Stimulated activated memory B cell treated with anti-CD40 and anti-IgM and Interleukin-4, amounts not matched to agents 10 μg/mL and 1 μg/mL and 100 μg/mL, for 72 hours (primary cell): ENCODE measurements at regions not wholly inside any gene's neighbourhood (a gene's known extent, or its start where the extent isn't known, plus 50 kb on each side); places are given as distances from the start of the nearest gene placed in this dataset.

Experiments used
- ATAC-seq: fragments of 150-1000 bp; cut with Tn5 transposase; 2 replicates; pipeline ENCODE4 v1.10.0; 2021
- H3K27ac Mint-ChIP-seq: one replicate; pipeline ENCODE4 v1.8.0; 2022; ENCODE audit warnings: mild to moderate bottlenecking, mixed read lengths
- H3K27me3 Mint-ChIP-seq: one replicate; pipeline ENCODE4 v1.8.0; 2022; ENCODE audit warnings: mixed read lengths
- H3K36me3 Mint-ChIP-seq: one replicate; pipeline ENCODE4 v1.8.0; 2022; ENCODE audit warnings: mixed read lengths
- H3K4me1 Mint-ChIP-seq: one replicate; pipeline ENCODE4 v1.8.0; 2022; ENCODE audit warnings: mixed read lengths
- H3K4me3 Mint-ChIP-seq: one replicate; pipeline ENCODE4 v1.8.0; 2022; ENCODE audit warnings: mild to moderate bottlenecking, moderate library complexity, mixed read lengths
- H3K9me3 Mint-ChIP-seq: one replicate; pipeline ENCODE4 v1.8.0; 2022; ENCODE audit warnings: mixed read lengths

GRCh38 chr1:58047265-58047858, 499.2 kb downstream of the OMA1 start:
- Mint-ChIP-seq H3K27ac (no peak overlapping the region), H3K9me3 (peaks cover 2% of the 10 kb centered on the region), H3K27me3 (no peaks in the 10 kb centered on the region), H3K4me3 (no peak overlapping the region), H3K36me3 (no peaks in the 10 kb centered on the region), H3K4me1 (no peaks in the 10 kb centered on the region)
- ATAC-seq, result no peak

DNA sequence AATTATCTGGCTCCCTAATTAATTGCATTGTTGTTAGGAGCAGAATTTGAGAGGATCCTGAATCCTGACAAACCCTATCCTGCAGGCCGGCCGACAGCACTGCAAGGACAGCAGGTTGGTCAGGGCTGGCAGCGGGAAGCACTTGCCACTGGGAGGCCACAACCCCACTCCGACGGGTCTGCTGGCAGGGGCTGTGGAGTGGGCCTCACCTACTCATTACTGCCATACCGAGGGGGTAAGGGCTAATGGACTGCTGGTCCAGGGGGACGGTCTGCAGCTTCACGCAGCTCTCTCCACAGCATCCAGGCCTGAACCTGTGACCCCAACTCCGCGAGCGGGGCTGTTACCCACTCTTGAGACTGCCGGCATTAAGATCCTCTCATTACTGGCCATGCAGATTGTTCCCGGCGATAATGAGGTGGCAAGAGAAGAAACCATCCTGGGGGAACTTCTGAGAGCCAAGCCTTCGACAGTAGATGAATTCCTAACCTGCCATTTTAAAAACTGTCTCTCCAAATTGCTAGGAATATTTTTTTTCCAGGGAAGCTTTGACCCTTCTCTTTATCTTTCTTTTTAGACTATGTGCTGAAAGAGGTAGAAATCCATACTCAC, 501.3 kb downstream of the OMA1 start:
- no peak overlapping the region for H3K27ac Mint-ChIP-seq
- no peaks in the 10 kb centered on the region for H3K9me3 Mint-ChIP-seq
- H3K4me1 Mint-ChIP-seq, result no peaks in the 10 kb centered on the region
- H3K4me3 Mint-ChIP-seq, result no peak overlapping the region
- H3K36me3 Mint-ChIP-seq, result no peaks in the 10 kb centered on the region
- H3K27me3 Mint-ChIP-seq, result no peaks in the 10 kb centered on the region
- ATAC-seq, result no peak

DNA sequence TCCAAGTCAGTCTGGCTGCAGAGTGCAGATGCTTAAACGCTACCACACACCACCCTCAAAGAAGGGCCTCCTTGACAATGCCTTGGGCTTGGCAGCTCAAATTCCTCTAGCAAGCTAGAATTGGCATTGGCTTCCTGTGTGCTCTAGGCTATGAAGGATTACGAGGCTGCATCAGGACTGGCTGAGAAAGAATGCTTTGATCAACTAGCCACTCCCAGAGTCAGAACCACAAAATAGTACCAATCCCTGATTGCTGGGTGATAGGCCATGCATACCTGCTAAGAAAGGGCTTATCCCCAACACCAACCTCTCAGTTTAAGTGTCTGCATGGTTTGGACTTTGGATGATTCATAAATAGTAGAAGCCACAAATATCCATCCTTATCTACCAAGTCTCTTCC, 504.9 kb downstream of the OMA1 start:
- ATAC-seq, result no peak
- peaks cover 16% of the 10 kb centered on the region for H3K4me1 Mint-ChIP-seq
- H3K27ac Mint-ChIP-seq, result no peak overlapping the region
- H3K4me3 Mint-ChIP-seq, result no peak overlapping the region
- H3K36me3 Mint-ChIP-seq, result no peaks in the 10 kb centered on the region
- H3K9me3 Mint-ChIP-seq, result no peaks in the 10 kb centered on the region
- H3K27me3 Mint-ChIP-seq, result peaks cover 22% of the 10 kb centered on the region

- peaks cover 28% of the 10 kb centered on the region for H3K27me3 Mint-ChIP-seq
- H3K36me3 Mint-ChIP-seq, result no peaks in the 10 kb centered on the region
- no peaks in the 10 kb centered on the region for H3K9me3 Mint-ChIP-seq
- no peak overlapping the region for H3K4me3 Mint-ChIP-seq
- H3K4me1 Mint-ChIP-seq, result peaks cover 16% of the 10 kb centered on the region
- ATAC-seq, result no peak
- no peak overlapping the region for H3K27ac Mint-ChIP-seq
Observed at GRCh38 chr1:58038574-58038973, 508.0 kb downstream of the OMA1 start.

GRCh38 chr1:58035523-58035922, 511.0 kb downstream of the OMA1 start:
- Mint-ChIP-seq H3K9me3 (no peaks in the 10 kb centered on the region), H3K27ac (no peak overlapping the region), H3K36me3 (no peaks in the 10 kb centered on the region), H3K4me3 (no peak overlapping the region), H3K4me1 (peaks cover 16% of the 10 kb centered on the region), H3K27me3 (peaks cover 34% of the 10 kb centered on the region)
- ATAC-seq, result no peak

GRCh38 chr1:58033311-58033710, 513.2 kb downstream of the OMA1 start:
- peaks cover 23% of the 10 kb centered on the region for H3K27me3 Mint-ChIP-seq
- no peak overlapping the region for H3K27ac Mint-ChIP-seq
- H3K4me1 Mint-ChIP-seq, result peaks cover 6% of the 10 kb centered on the region
- no peak for ATAC-seq
- H3K9me3 Mint-ChIP-seq, result no peaks in the 10 kb centered on the region
- no peaks in the 10 kb centered on the region for H3K36me3 Mint-ChIP-seq
- no peak overlapping the region for H3K4me3 Mint-ChIP-seq

- Mint-ChIP-seq H3K4me1 (no peaks in the 10 kb centered on the region), H3K36me3 (no peaks in the 10 kb centered on the region), H3K27me3 (peaks cover 22% of the 10 kb centered on the region), H3K9me3 (no peaks in the 10 kb centered on the region), H3K27ac (no peak overlapping the region), H3K4me3 (no peak overlapping the region)
- no peak for ATAC-seq
Observed at GRCh38 chr1:58032611-58033073, 513.9 kb downstream of the OMA1 start.

- no peak for ATAC-seq
- Mint-ChIP-seq H3K27ac (no peak overlapping the region), H3K4me1 (no peaks in the 10 kb centered on the region), H3K36me3 (no peaks in the 10 kb centered on the region), H3K27me3 (peaks cover 10% of the 10 kb centered on the region), H3K9me3 (no peaks in the 10 kb centered on the region), H3K4me3 (no peak overlapping the region)
Observed at GRCh38 chr1:58031416-58031815, 515.1 kb downstream of the OMA1 start.

DNA sequence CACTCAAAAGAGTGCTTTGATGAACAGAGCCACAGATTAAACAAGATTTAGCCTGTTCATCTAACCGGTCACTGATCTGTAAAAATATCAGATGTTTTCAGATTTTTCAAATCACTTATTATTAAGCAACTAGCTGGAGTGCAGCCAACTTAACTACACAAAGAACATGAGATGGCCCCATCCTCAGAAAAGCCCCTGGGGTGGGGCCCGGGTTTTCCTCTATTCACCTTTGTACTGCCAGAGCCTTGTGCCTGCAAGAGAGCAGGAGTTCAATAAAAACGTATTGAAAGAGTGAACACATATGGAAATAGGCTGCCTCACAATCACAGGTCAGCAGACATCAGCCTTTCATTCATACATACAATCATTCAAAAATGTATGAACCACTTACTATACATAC, 516.1 kb downstream of the OMA1 start:
- H3K27ac Mint-ChIP-seq, result no peak overlapping the region
- H3K9me3 Mint-ChIP-seq, result no peaks in the 10 kb centered on the region
- H3K27me3 Mint-ChIP-seq, result peaks cover 7% of the 10 kb centered on the region
- no peak overlapping the region for H3K4me3 Mint-ChIP-seq
- H3K4me1 Mint-ChIP-seq, result no peaks in the 10 kb centered on the region
- no peak for ATAC-seq
- no peaks in the 10 kb centered on the region for H3K36me3 Mint-ChIP-seq

- no peaks in the 10 kb centered on the region for H3K27me3 Mint-ChIP-seq
- ATAC-seq, result no peak
- H3K36me3 Mint-ChIP-seq, result no peaks in the 10 kb centered on the region
- H3K9me3 Mint-ChIP-seq, result no peaks in the 10 kb centered on the region
- no peak overlapping the region for H3K27ac Mint-ChIP-seq
- no peaks in the 10 kb centered on the region for H3K4me1 Mint-ChIP-seq
- H3K4me3 Mint-ChIP-seq, result no peak overlapping the region
Observed at GRCh38 chr1:58017641-58018040, 528.9 kb downstream of the OMA1 start.

DNA sequence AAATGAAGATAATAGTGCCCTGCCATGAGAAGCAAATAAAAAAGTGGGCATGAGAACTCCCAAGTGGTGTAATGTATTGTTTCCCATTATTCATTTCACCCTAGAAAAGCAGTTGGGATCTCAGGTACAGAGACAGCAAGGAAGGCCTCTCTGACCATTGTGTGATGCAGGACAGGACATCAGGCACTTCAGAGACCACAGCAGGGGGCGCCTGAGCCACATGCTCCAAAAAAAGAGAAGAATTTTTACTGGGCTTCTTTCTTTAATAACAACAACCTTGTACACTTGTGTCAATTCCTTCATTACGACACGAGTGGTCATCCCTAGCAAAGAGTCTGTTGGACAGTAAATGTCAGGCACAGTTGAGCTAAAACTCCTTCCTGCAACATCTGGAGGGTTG, 533.3 kb downstream of the OMA1 start:
- Mint-ChIP-seq H3K4me1 (no peaks in the 10 kb centered on the region), H3K9me3 (no peaks in the 10 kb centered on the region), H3K27me3 (no peaks in the 10 kb centered on the region), H3K36me3 (no peaks in the 10 kb centered on the region), H3K27ac (no peak overlapping the region), H3K4me3 (no peak overlapping the region)
- ATAC-seq, result no peak

- ATAC-seq, result no peak
- H3K36me3 Mint-ChIP-seq, result no peaks in the 10 kb centered on the region
- no peaks in the 10 kb centered on the region for H3K27me3 Mint-ChIP-seq
- no peaks in the 10 kb centered on the region for H3K4me1 Mint-ChIP-seq
- no peak overlapping the region for H3K27ac Mint-ChIP-seq
- H3K4me3 Mint-ChIP-seq, result no peak overlapping the region
- no peaks in the 10 kb centered on the region for H3K9me3 Mint-ChIP-seq
Observed at GRCh38 chr1:58011978-58012377, 534.5 kb downstream of the OMA1 start.

DNA sequence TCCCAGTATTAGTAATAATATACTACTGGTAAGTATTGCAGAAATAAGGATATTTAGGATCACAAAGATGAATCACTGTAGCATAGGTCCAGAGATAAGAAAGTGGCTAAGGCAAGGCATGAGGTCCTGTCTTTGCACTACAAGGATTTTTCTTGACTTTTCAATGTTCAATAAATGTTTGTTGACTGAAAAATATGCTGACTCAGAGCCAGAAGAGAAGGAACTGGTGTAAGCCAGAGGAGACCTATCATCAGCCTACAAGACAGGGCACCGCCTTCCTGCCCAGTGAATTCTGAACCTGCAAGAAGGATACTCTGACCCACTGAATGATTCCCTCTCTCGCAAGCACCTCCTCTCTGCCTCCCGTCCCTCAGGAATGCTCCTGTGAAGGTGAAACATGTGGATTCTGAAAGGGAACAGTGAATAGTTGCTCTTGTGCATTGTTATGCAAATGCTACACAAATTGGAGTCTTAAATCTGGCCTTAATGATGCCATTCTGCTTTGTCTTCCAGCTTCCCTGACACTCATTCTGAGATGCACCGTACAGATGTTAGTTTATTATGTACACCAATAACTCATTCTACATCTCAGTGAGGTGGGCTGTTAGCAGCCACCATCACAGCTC, 540.0 kb downstream of the OMA1 start:
- H3K27me3 Mint-ChIP-seq, result peaks cover 27% of the 10 kb centered on the region
- no peaks in the 10 kb centered on the region for H3K4me1 Mint-ChIP-seq
- H3K36me3 Mint-ChIP-seq, result no peaks in the 10 kb centered on the region
- ATAC-seq, result no peak
- no peaks in the 10 kb centered on the region for H3K9me3 Mint-ChIP-seq
- no peak overlapping the region for H3K27ac Mint-ChIP-seq
- no peak overlapping the region for H3K4me3 Mint-ChIP-seq

- Mint-ChIP-seq H3K4me3 (no peak overlapping the region), H3K4me1 (no peaks in the 10 kb centered on the region), H3K36me3 (no peaks in the 10 kb centered on the region), H3K9me3 (no peaks in the 10 kb centered on the region), H3K27me3 (peaks cover 40% of the 10 kb centered on the region), H3K27ac (no peak overlapping the region)
- no peak for ATAC-seq
Observed at GRCh38 chr1:58005212-58005611, 541.3 kb downstream of the OMA1 start.

DNA sequence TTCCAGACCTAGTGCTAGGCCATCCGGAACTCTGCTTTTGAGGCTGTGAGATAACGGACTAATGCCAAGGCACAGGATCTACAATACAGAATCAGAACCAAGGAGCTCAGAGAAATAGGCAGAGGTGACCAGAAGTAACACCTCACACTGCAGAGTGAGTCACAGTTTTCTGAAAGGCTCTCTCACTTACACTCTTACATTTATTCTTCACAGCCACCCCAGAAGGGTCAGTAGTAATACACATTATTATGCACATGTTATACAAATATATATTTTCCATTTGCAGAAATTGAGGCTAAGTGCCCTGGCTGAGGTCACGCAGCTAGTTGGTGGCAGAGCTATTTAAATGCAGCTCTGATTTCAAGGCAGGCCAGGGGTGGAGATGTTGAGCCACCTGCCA, 542.5 kb downstream of the OMA1 start:
- no peaks in the 10 kb centered on the region for H3K36me3 Mint-ChIP-seq
- H3K9me3 Mint-ChIP-seq, result no peaks in the 10 kb centered on the region
- H3K27ac Mint-ChIP-seq, result no peak overlapping the region
- H3K27me3 Mint-ChIP-seq, result peaks cover 51% of the 10 kb centered on the region
- no peak overlapping the region for H3K4me3 Mint-ChIP-seq
- H3K4me1 Mint-ChIP-seq, result no peaks in the 10 kb centered on the region
- ATAC-seq, result no peak

DNA sequence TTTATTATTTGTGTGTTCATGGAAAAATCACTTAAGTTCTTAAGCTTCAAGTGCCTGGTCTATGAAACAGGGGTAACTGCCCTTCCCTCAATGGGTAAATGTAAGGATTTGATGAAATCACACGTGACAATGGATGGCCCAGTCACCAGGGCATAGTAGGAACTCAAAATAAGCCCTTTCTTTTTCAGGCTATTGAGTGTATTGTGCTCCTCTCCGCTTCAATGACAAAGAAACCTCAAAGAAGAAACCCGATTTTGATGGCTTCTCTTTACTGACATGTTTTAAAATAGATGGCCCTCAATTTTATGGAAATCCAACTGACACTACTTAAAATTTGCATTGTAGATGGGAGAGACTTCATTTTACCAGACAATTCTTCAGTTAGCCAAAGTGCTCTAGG, 543.5 kb downstream of the OMA1 start:
- Mint-ChIP-seq H3K27ac (no peak overlapping the region), H3K4me3 (no peak overlapping the region), H3K36me3 (no peaks in the 10 kb centered on the region), H3K9me3 (no peaks in the 10 kb centered on the region), H3K27me3 (peaks cover 51% of the 10 kb centered on the region), H3K4me1 (no peaks in the 10 kb centered on the region)
- ATAC-seq, result no peak
